ENCODE measurements at regions not wholly inside any gene's neighbourhood (a gene's known extent, or its start where the extent isn't known, plus 50 kb on each side); places are given as distances from the start of the nearest gene placed in this dataset.
"Not testable (repeated sequence)": the region's sequence is repeated elsewhere in the genome, so short reads cannot be mapped to it uniquely, and the experiment has no call there.

- DNase-seq; intact Hi-C loops (cut with DNase I): not testable (repeated sequence)
Measured at GRCh38 chr5:87199704-87200103, 68.0 kb upstream of the RASA1 start.

DNA sequence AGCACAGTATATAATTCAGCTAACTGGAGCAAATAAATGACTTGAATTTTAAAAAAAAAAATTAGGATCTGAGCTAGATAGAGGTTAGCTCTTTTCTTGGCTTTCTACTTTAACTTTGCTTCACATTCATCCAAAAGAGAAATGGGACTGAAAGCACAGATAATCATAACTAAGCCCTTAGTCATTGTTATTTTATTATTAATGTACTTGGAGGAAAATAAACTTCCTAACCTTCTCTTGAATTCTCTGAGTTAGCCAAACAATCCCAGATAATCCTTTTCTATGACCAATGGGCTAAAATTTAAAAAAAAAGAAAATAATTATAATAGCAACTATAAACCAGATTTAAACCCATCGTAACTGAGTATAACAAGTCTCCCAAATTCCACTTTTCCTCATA, 57.6 kb upstream of the RASA1 start:
- intact Hi-C loops (cut with DNase I) = no loop called here
- no peak for DNase-seq

- intact Hi-C loops (cut with DNase I) = no loop called here
Measured at GRCh38 chr5:87210743-87211142, 56.9 kb upstream of the RASA1 start.

DNA sequence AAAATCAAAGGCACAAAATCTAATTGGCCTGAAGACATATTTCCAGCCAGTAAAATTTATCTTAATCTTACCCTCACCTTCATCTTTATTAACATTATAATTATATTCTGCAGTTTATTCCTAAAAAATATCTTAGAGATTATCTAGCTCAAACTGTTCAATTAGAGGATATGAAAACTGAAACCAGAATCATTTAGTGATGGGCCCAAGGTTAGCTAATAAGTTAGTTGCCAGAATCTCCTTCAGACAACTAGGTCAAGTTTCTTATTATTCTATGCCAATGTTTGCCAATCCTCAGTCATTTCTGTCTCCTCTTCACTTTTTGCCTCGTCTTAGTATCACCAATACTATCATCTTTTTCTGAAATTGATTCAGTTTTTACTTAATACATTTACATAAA, 56.0 kb upstream of the RASA1 start:
- no peak for DNase-seq
- intact Hi-C loops (cut with DNase I) = no loop called here

More at GRCh38 chr5:87210743-87211142, 56.9 kb upstream of the RASA1 start:
- no peak for DNase-seq

- DNase-seq; intact Hi-C loops (cut with DNase I): not testable (repeated sequence)
Measured at GRCh38 chr5:87212183-87212582, 55.5 kb upstream of the RASA1 start.

DNA sequence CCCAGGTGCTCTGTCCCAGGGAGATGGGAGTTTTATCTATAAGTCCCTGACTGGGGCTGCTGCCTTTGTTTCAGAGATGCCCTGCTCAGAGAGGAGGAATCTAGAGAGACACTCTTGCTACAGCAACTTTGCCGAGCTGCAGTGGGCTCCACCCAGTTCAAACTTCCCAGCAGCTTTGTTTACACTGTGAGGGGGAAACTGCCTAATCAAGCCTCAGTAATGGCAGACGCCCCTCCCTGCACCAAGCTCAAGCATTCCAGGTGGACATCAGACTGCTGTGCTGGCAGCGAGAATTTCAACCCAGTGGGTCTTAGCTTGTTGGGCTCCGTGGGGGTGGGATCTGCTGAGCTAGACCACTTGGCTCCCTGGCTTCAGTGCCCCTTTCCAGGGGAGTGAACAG, 50.2 kb upstream of the RASA1 start:
- intact Hi-C loops (cut with DNase I) = not testable (repeated sequence)

More for the DNA sequence above, 50.2 kb upstream of the RASA1 start:
- DNase-seq = not testable (repeated sequence)
